ENCODE measurements at regions not wholly inside any gene's neighbourhood (a gene's known extent, or its start where the extent isn't known, plus 50 kb on each side); places are given as distances from the start of the nearest gene placed in this dataset.
"Not testable (repeated sequence)": the region's sequence is repeated elsewhere in the genome, so short reads cannot be mapped to it uniquely, and the experiment has no call there.

DNA sequence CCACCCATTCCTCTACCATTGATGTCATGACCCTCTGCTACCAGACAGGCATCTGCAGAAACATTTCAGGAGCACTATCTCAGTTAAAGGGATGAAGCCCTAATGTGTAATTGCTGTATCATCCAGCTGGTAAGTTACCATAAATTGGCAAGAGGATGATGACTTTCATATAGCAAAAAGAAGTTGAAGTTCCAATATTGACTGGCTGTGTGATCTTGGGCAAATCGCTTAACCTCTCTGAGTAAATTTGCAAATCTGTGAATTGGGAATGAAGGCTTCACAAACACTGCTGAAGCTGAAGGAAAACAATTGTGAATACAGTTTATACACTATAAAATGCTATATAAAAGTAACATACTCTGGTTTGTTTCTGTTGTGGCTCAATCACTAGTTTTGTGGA lies 89.5 kb upstream of the PHACTR1 start:
- no peak for DNase-seq

DNA sequence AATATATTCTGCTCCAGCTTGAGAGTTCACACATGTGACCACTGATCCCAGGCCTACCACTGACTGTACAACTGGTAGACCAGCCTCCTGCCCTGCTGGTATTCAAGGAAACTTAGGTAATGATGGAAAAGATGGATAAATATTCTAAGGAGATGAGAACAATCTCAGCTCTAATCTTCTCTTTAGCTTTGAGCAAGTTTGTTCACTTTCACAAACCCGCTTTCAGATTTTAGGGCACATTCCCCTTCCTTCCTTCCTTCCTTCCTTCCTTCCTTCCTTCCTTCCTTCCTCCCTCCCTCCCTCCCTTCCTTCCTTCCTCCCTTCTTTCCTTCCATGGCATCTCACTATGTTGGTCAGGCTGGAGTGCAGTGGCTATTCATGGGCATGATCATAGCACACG lies 88.2 kb upstream of the PHACTR1 start:
- DNase-seq, result no peak

DNA sequence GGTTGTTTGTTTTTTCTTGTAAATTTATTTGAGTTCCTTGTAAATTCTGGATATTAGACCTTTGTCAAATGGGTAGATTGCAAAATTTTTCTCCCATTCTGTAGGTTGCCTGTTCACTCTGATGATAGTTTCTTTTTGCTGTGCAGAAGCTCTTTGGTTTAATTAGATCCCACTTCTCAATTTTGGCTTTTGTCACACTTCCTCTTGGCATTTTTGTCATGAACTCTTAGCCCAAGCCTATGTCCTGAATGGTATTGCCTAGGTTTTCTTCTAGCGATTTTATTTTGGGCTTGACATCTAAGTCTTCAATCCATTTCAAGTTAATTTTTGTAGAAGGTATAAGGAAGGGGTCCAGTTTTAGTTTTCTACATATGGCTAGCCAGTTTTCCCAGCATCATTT lies 82.8 kb upstream of the PHACTR1 start:
- DNase-seq, result not testable (repeated sequence)

DNA sequence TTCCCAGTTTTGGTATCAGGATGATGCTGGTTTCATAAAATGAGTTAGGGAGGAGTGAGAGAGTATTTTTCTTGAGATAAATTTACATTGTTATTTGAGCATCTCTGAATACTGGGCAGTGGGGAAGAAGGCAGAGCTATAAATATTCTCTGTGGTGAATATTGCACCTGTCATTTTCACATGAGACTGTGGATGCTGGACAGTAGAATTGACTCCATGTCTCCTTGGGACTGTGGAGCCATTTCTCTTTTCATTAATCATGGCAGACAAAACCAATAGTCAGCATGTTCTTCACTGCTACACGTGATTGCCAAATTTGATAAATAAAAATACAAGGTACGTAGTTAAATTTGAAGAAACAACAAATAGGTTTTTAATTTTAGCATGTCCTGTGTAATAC lies 81.2 kb upstream of the PHACTR1 start:
- DNase-seq, result no peak

DNA sequence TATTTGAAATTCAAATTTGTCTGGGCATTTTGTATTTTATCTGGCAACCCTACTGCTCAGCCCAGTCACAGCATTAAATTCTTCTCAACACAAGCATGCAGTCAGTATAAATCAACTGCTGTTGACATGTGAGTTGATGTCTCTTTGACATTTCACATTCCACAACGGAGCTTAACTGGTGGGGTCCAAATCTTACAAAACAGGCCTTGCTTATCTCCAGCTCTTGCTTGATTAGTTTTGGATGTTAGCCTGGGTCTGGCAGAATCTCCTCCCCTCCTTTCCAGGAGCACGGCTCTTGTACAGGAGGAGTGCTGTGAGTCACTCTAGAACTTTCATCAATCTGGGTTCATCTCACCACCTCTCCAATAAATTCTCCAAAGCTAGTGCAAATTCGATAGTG lies 80.8 kb upstream of the PHACTR1 start:
- DNase-seq, result no peak

- no peak for DNase-seq
These were observed 80.2 kb upstream of the PHACTR1 start for GRCh38 chr6:12636336-12636735.

GRCh38 chr6:12637960-12638641 lies 78.5 kb upstream of the PHACTR1 start:
- DNase-seq, result peak in 4 of 14 donors; percentile 3 to 14 (median 5)

GRCh38 chr6:12640438-12640837 lies 76.1 kb upstream of the PHACTR1 start:
- DNase-seq, result no peak

DNA sequence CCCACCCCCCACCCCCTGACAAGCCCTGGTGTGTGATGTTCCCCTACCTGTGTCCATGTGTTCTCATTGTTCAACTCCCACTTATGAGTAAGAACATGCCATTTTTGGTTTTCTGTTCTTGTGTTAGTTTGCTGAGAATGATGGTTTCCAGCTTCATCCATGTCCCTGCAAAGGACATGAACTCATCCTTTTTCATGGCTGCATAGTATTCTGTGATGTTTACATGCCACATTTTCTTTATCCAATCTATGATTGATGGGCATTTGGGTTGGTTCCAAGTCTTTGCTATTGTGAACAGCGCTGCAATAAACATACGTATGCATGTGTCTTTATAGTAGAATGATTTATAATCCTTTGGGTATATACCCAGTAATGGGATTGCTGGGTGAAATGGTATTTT lies 74.8 kb upstream of the PHACTR1 start:
- not testable (repeated sequence) for DNase-seq

- no peak for DNase-seq
These were observed 70.6 kb upstream of the PHACTR1 start for GRCh38 chr6:12645941-12646340.

- no peak for DNase-seq
These were observed 68.4 kb upstream of the PHACTR1 start for GRCh38 chr6:12648171-12648570.

GRCh38 chr6:12649325-12649724 lies 67.2 kb upstream of the PHACTR1 start:
- DNase-seq, result no peak

DNA sequence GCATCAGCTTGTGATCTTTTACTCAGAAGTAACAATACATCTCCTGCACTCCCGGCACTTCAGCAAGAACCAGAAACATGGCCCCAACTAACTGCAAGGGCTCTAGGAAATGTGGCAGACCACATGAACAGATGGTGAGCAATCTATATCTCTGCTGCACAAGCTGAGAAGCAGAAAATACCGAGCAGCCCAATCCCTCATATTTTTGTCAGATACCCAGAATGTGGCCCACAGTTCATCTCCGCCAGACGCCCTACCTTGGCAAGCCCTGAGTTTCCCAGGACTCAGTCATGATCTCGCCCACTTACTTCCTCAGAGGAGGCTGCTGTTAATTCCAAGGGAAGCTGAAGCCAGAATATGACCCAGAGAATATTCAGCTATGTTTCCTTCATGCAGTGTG lies 63.1 kb upstream of the PHACTR1 start:
- peak in 1 of 14 donors; percentile 72 for DNase-seq

GRCh38 chr6:12654107-12654506 lies 62.5 kb upstream of the PHACTR1 start:
- DNase-seq, result no peak

- DNase-seq, result no peak
These were observed 62.1 kb upstream of the PHACTR1 start for GRCh38 chr6:12654514-12654913.

DNA sequence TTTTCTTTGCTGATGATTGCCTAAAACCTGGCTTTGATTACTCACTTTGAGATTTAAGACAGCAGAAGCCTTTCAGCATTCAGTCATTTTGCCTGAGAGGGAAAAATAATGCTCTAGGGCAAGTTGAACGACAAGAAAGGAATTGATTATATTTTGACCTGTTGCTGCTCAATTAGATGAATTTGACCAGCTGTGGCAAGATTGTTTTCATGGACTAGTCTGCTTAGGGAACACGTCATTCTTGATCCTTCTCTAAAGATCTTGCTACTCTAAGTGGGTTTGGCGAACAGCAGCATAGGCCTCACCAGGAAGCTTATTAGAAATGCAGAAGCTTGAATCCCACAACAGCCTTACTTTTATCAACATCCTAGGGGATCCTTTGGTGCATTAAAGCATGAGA lies 59.7 kb upstream of the PHACTR1 start:
- no peak for DNase-seq

DNA sequence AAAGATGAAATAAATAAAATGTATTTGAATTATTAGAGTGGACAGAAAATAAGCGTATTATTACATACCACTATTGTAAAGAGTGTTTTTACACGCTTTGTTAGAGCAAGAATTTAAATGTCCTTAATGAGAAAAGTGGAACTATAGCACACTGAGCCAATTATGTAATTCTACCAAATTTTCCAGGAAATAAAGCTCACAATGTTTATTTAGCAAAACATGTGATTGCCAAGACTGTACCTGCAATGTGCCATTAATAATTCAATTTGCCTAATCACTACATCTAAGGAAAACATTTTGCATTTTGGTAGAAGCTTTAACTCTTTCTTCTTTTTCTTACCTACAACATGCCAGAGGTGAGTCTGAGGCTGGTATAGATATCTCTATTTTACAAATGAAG lies 58.7 kb upstream of the PHACTR1 start:
- DNase-seq, result no peak

- DNase-seq, result peak in 1 of 14 donors; percentile 19
These were observed 55.0 kb upstream of the PHACTR1 start for GRCh38 chr6:12661432-12662089.
